A549 (cell line): ENCODE measurements at regions not wholly inside any gene's neighbourhood (a gene's known extent, or its start where the extent isn't known, plus 50 kb on each side); places are given as distances from the start of the nearest gene placed in this dataset.

Source experiments
- ATAC-seq, 2 experiments: fragments of 200-7000 bp in 1 of 2; fragments of >200 bp in 1 of 2; cut with Nextera tagmentation in 1 of 2; cut with Tn5 transposase in 1 of 2; 3 replicates each; pipeline versions ENCODE4 v1.8.0 to v1.9.1; 2018 to 2020; ENCODE audit warnings: mild to moderate bottlenecking in 1 of 2, moderate library complexity in 1 of 2
- CTCF ChIA-PET: fragments of 300-600 bp; sonication (Branson Sonifier 250); formaldehyde crosslinking; extraction: SDS; loops from one replicate; lab custom pipeline; 2021; ENCODE audit warnings: antibody characterized with exemption, inconsistent platforms; lab: Yijun Ruan, JAX
- POLR2A ChIA-PET: fragments of 350-600 bp; formaldehyde crosslinking; extraction: SDS; loops from one replicate; lab custom pipeline; 2021; ENCODE audit warnings: antibody characterized with exemption, inconsistent platforms; lab: Yijun Ruan, JAX
- DNase-seq, 2 experiments: peaks; one replicate each; pipeline versions ENCODE4 v3.0.0 to v3.0.0-alpha.2; 2011 to 2016; ENCODE audit warnings: low read depth in 1 of 2, low spot score in 1 of 2
- FAIRE-seq: peaks from 2 replicates; lab custom pipeline; 2011; peaks lifted over from hg19 to GRCh38; lab: Jason Lieb, UNC
- H3K27ac ChIP-seq, 2 experiments: fragments of >200 bp; sonication (Bioruptor Twin); formaldehyde crosslinking; 3 replicates each; pipeline ENCODE4 v1.5.1; 2016 to 2017
- H3K4me1 ChIP-seq: fragments of >200 bp; sonication (Bioruptor Twin); formaldehyde crosslinking; 3 replicates; pipeline ENCODE4 v1.6.1; 2016
- H3K4me2 ChIP-seq: fragments of >200 bp; sonication (Bioruptor Twin); formaldehyde crosslinking; 3 replicates; pipeline ENCODE4 v1.6.1; 2016
- H3K4me3 ChIP-seq: fragments of >200 bp; sonication (Bioruptor Twin); formaldehyde crosslinking; 3 replicates; pipeline ENCODE4 v1.5.1; 2016
- H3K9me3 ChIP-seq: fragments of >200 bp; sonication (Bioruptor Twin); formaldehyde crosslinking; 3 replicates; pipeline ENCODE4 v1.6.1; 2016
- BHLHE40 ChIP-seq: IDR thresholded peaks from 2 replicates; pipeline ENCODE4 v1.6.1; 2012; ENCODE audit warnings: low read depth, low read length, inconsistent platforms
- CEBPB ChIP-seq, 2 experiments: fragments of >200 bp in 1 of 2; sonication (Bioruptor Twin) in 1 of 2; formaldehyde crosslinking in 1 of 2; IDR thresholded peaks; 2 replicates each; pipeline ENCODE4 v1.6.1; 2012 to 2016
- CHD2 ChIP-seq: fragments of 150-350 bp; IDR thresholded peaks from 2 replicates; pipeline ENCODE4 v1.6.1; 2014; ENCODE audit warnings: low read length; ENCODE audit not compliant: partially characterized antibody
- CTCF ChIP-seq: fragments of >200 bp; sonication (Bioruptor Twin); formaldehyde crosslinking; IDR thresholded peaks from 3 replicates; pipeline ENCODE4 v1.5.1; 2016
- EP300 ChIP-seq, 2 experiments: fragments of >200 bp; sonication (Bioruptor Twin); formaldehyde crosslinking; IDR thresholded peaks; 2 replicates in 1 of 2; 3 replicates in 1 of 2; pipeline ENCODE4 v1.6.1; 2016 to 2017
- FOSL2 ChIP-seq, 2 experiments: fragments of 450-650 bp in 1 of 2; fragments of >200 bp in 1 of 2; sonication (Bioruptor Twin) in 1 of 2; formaldehyde crosslinking; IDR thresholded peaks; 2 replicates each; pipeline versions ENCODE4 v1.5.0 to v1.6.1; 2016 to 2020; ENCODE audit warnings: mild to moderate bottlenecking in 1 of 2, moderate library complexity in 1 of 2
- FOXS1 ChIP-seq: fragments of 250-450 bp; sonication (Bioruptor Pico); IDR thresholded peaks from 2 replicates; pipeline ENCODE4 v1.5.0; 2020; ENCODE audit warnings: mild to moderate bottlenecking, moderate library complexity
- HOXA7 ChIP-seq: fragments of 250-450 bp; sonication (Bioruptor Pico); IDR thresholded peaks from 2 replicates; pipeline ENCODE4 v1.5.0; 2020; ENCODE audit warnings: mild to moderate bottlenecking, moderate library complexity
- HOXB13 ChIP-seq: fragments of 250-450 bp; sonication (Bioruptor Pico); IDR thresholded peaks from 2 replicates; pipeline ENCODE4 v1.5.0; 2020; ENCODE audit warnings: low read depth, mild to moderate bottlenecking, moderate library complexity
- KDM5A ChIP-seq: fragments of 200-600 bp; sonication (generic); IDR thresholded peaks from 2 replicates; pipeline ENCODE4 v1.6.1; 2016; ENCODE audit warnings: antibody characterized with exemption, mild to moderate bottlenecking
- NPAS2 ChIP-seq: fragments of 250-450 bp; sonication (Bioruptor Pico); IDR thresholded peaks from 2 replicates; pipeline ENCODE4 v1.8.0; 2022; ENCODE audit warnings: mild to moderate bottlenecking, moderate library complexity, borderline replicate concordance
- NR3C1 ChIP-seq: fragments of >200 bp; sonication (Bioruptor Twin); formaldehyde crosslinking; IDR thresholded peaks from 3 replicates; pipeline ENCODE4 v1.6.1; 2017
- RARB ChIP-seq: fragments of 250-450 bp; sonication (Bioruptor Pico); IDR thresholded peaks from 2 replicates; pipeline ENCODE4 v1.8.0; 2021; ENCODE audit warnings: mild to moderate bottlenecking, moderate library complexity
- RNF2 ChIP-seq: fragments of 200-600 bp; sonication (generic); IDR thresholded peaks from 2 replicates; pipeline ENCODE4 v1.6.1; 2016; ENCODE audit warnings: low read depth, mild to moderate bottlenecking, antibody characterized with exemption, moderate library complexity, borderline replicate concordance
- SMC3 ChIP-seq: fragments of >200 bp; sonication (Bioruptor Twin); formaldehyde crosslinking; IDR thresholded peaks from 3 replicates; pipeline ENCODE4 v1.6.1; 2018; ENCODE audit warnings: inconsistent platforms
- SREBF2 ChIP-seq: fragments of 450-650 bp; IDR thresholded peaks from 2 replicates; pipeline ENCODE4 v1.6.1; 2014; ENCODE audit warnings: mild to moderate bottlenecking, moderate library complexity
- ZFP36 ChIP-seq: fragments of 450-650 bp; IDR thresholded peaks from 2 replicates; pipeline ENCODE4 v1.6.1; 2014; ENCODE audit warnings: borderline replicate concordance; ENCODE audit not compliant: partially characterized antibody
- ZNF302 ChIP-seq: fragments of 250-450 bp; sonication (Bioruptor Pico); IDR thresholded peaks from 2 replicates; pipeline ENCODE4 v1.9.0; 2021; ENCODE audit warnings: inconsistent platforms, mild to moderate bottlenecking, moderate library complexity
- ZSCAN20 ChIP-seq: fragments of 250-450 bp; sonication (Bioruptor Pico); IDR thresholded peaks from 2 replicates; pipeline ENCODE4 v1.8.0; 2022; ENCODE audit warnings: mild to moderate bottlenecking, moderate library complexity
- WGBS: methylation state at CpG from one replicate; pipeline ENCODE4 v1.1.6; 2017; ENCODE audit errors: missing lambda C conversion rate; 5-methylcytosine and 5-hydroxymethylcytosine counted together
- TF ChIP-seq, protein P1 (sequence below): fragments of 450-650 bp; IDR thresholded peaks from 2 replicates; pipeline ENCODE4 v1.6.1; 2014; ENCODE audit warnings: antibody characterized with exemption
- TF ChIP-seq, protein P2 (sequence below): fragments of >200 bp; sonication (Bioruptor Twin); formaldehyde crosslinking; IDR thresholded peaks from 2 replicates; pipeline ENCODE4 v1.6.1; 2016
- TF ChIP-seq, protein P3 (sequence below): IDR thresholded peaks from 2 replicates; pipeline ENCODE4 v1.6.1; 2012

DNA sequence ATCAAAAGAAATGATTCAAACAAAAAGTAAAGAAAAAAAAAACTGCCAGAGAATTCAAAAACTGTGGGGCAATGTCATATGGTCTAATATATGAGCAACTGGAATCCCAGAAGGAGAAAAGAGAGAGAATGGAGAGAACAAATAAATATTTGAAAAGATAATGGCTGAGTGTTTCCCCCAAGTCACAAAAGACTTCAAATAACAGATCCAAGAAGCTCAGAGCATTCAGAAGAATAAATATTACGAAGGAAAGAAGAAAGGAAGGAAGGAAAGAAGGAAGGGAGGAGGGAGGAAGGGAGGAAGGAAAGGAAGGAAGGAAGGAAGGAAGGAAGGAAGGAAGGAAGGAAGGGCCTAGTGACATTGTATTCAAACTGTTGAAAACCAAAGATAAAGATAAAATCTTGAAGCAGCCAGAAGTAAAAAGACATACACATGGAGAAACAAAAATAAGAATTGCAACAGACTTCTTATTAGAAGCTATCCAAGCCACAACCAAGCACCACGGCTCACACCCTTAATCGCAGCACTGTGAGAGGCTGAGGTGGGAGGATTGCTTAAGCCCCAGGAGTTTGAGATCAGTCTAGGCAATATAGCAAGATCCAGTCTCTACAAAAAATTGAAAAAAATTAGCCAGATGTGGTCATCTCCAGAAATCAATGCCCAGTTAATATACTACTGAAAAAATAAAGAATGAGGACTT lies 118.9 kb upstream of the IGSF10 start (continued):
- TF ChIP-seq CTCF, result no peak
- TF ChIP-seq SREBF2, result no peak
- TF ChIP-seq KDM5A, result no peak
- TF ChIP-seq, all 56 proteins: peak for 0

DNA sequence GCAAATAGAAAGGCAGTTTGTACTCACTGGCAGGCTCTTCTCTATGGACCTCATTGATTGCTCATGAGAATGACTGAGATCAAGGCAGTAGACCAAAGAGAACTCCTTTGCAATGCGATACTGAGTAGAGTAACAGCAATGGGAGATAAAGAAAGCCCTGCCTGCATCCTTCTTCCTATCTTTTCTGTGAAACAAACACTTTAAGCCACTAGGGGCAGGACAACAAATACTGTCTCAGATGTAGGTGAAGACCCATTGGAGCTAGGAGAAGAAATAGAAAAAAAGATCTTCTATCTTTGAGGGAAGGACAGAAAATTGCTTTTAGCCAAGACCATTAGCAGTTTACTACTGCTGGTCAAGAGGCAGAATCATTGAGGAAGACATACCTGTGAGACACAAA lies 117.6 kb upstream of the IGSF10 start:
- H3K27ac ChIP-seq, result no peak overlapping the region
- no peak overlapping the region for H3K4me2 ChIP-seq
- no peak for DNase-seq
- ChIA-PET POLR2A (no interaction called here), CTCF (no interaction called here)
- ATAC-seq, result no peak; a peak in 2 of 6 replicates
- TF ChIP-seq CHD2, result no peak
- TF ChIP-seq NPAS2 (CRISPR knock-in tag), result no peak
- TF ChIP-seq EP300 (IDR thresholded peaks at IDR 0.05), result no peak
- TF ChIP-seq, protein P1, sequence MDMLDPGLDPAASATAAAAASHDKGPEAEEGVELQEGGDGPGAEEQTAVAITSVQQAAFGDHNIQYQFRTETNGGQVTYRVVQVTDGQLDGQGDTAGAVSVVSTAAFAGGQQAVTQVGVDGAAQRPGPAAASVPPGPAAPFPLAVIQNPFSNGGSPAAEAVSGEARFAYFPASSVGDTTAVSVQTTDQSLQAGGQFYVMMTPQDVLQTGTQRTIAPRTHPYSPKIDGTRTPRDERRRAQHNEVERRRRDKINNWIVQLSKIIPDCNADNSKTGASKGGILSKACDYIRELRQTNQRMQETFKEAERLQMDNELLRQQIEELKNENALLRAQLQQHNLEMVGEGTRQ, result no peak
- no peak for TF ChIP-seq ZSCAN20 (CRISPR knock-in tag)
- no peak for TF ChIP-seq BHLHE40
- TF ChIP-seq, protein P2, sequence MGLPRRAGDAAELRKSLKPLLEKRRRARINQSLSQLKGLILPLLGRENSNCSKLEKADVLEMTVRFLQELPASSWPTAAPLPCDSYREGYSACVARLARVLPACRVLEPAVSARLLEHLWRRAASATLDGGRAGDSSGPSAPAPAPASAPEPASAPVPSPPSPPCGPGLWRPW, result no peak
- 88% methylated on average over 1 of the region's 1 CpG for WGBS
- no peaks in the 10 kb centered on the region for H3K9me3 ChIP-seq
- peaks cover 8% of the 10 kb centered on the region; the same call in 1 of the 3 replicates for H3K4me1 ChIP-seq
- no peak for FAIRE-seq
- H3K4me3 ChIP-seq, result no peak overlapping the region

DNA sequence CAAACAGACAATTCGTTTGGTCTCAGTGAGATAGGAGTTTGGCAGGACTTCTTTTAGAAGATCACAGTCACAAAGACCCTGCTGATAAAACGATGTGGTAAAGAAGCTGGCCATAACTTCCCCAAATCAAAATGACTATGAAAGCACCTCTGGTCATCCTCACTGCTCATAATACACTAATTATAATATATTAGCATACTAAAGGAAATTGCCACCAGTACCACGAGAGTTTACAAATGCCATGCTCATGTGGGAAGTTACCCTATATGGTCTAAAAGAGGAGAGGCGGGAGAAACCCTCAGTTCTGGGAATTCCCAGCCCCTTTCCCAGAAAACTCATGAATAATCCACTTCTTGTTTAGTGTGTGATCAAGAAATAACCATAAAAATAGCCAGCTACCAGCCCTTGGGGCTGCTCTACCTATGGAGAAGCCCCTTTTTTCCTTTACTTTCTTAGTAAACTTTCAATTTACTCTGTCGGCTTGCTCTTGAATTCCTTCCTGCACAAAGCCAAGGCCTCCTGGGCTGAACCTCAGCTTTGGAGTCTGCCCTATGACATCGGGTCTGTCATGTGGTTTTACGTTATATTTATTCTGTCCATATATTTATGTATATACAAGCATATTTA lies 115.8 kb upstream of the IGSF10 start:
- 56% methylated on average over 7 of the region's 7 CpGs for WGBS
- POLR2A ChIA-PET, result no interaction called here

More for the DNA sequence above, 115.8 kb upstream of the IGSF10 start:
- no peak overlapping the region for H3K27ac ChIP-seq
- CTCF ChIA-PET, result no interaction called here
- H3K4me1 ChIP-seq, result peaks cover 8% of the 10 kb centered on the region; the same call in 1 of the 3 replicates
- ATAC-seq, result no peak
- H3K9me3 ChIP-seq, result no peaks in the 10 kb centered on the region
- TF ChIP-seq, protein P1, result no peak
- no peak for TF ChIP-seq ZFP36
- TF ChIP-seq CEBPB (IDR thresholded peaks at IDR 0.05), result no peak
- no peak for TF ChIP-seq ZNF302 (CRISPR knock-in tag)
- TF ChIP-seq EP300 (IDR thresholded peaks at IDR 0.05), result no peak
- no peak for TF ChIP-seq RARB (CRISPR knock-in tag)
- no peak for TF ChIP-seq HOXB13 (CRISPR knock-in tag)
- TF ChIP-seq SREBF2, result no peak
- TF ChIP-seq FOXS1 (CRISPR knock-in tag), result no peak
- TF ChIP-seq, protein P3, sequence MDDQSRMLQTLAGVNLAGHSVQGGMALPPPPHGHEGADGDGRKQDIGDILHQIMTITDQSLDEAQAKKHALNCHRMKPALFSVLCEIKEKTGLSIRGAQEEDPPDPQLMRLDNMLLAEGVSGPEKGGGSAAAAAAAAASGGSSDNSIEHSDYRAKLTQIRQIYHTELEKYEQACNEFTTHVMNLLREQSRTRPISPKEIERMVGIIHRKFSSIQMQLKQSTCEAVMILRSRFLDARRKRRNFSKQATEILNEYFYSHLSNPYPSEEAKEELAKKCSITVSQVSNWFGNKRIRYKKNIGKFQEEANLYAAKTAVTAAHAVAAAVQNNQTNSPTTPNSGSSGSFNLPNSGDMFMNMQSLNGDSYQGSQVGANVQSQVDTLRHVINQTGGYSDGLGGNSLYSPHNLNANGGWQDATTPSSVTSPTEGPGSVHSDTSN, result no peak
- TF ChIP-seq NR3C1, result no peak
- TF ChIP-seq RNF2, result no peak
- TF ChIP-seq FOSL2 (IDR thresholded peaks at IDR 0.05), result no peak
- TF ChIP-seq FOSL2 (CRISPR knock-in tag; IDR thresholded peaks at IDR 0.05), result no peak
- no peak for TF ChIP-seq HOXA7
- TF ChIP-seq SMC3, result no peak
- H3K4me2 ChIP-seq, result no peak overlapping the region
- no peak for DNase-seq
- H3K4me3 ChIP-seq, result no peak overlapping the region
- no peak for FAIRE-seq
